ENCODE measurements at regions not wholly inside any gene's neighbourhood (a gene's known extent, or its start where the extent isn't known, plus 50 kb on each side); places are given as distances from the start of the nearest gene placed in this dataset.

DNA sequence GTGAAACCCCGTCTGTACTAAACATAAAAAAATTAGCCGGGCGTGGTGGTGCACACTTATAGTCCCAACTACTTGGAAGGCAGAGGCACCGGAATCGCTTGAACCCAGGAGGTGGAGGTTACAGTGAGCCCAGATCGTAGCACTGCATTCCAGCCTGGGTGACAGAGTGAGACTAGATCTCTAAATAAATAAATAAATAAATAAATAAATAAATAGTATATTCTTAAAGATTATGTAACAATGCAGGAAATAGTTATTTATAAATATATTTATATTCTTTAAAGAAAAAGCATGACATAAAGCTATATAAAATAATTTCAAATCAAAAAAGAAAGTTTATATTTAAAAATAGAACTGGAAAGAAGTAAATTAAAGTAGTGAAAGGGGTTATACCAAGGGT, 76.4 kb downstream of the MBL2 start:
- no peaks in the 10 kb centered on the region for H3K9me3 ChIP-seq (ENCODE audit: insufficient read depth, low read length, severe bottlenecking)
- H3K4me2 ChIP-seq (ENCODE audit: insufficient read depth, low read length): no peak overlapping the region
- no peak for DNase-seq
- H3K9ac ChIP-seq (ENCODE audit: low read depth, low read length): no peak overlapping the region
- H4K20me1 ChIP-seq (ENCODE audit: insufficient read depth, low read length): no peaks in the 10 kb centered on the region
- H3K27ac ChIP-seq (ENCODE audit: low read length): no peak overlapping the region
- no peak overlapping the region for H3K4me3 ChIP-seq (ENCODE audit: low read depth in 1 of 2, low read length in 2 of 2)
- H3K79me2 ChIP-seq (ENCODE audit: insufficient read depth, low read length): no peaks in the 10 kb centered on the region
- TF ChIP-seq, protein P1, sequence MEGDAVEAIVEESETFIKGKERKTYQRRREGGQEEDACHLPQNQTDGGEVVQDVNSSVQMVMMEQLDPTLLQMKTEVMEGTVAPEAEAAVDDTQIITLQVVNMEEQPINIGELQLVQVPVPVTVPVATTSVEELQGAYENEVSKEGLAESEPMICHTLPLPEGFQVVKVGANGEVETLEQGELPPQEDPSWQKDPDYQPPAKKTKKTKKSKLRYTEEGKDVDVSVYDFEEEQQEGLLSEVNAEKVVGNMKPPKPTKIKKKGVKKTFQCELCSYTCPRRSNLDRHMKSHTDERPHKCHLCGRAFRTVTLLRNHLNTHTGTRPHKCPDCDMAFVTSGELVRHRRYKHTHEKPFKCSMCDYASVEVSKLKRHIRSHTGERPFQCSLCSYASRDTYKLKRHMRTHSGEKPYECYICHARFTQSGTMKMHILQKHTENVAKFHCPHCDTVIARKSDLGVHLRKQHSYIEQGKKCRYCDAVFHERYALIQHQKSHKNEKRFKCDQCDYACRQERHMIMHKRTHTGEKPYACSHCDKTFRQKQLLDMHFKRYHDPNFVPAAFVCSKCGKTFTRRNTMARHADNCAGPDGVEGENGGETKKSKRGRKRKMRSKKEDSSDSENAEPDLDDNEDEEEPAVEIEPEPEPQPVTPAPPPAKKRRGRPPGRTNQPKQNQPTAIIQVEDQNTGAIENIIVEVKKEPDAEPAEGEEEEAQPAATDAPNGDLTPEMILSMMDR (IDR thresholded peaks at IDR 0.05; ENCODE audit: borderline replicate concordance, extremely low read depth, low read length, poor library complexity, severe bottlenecking): no peak
- TF ChIP-seq EZH2 (IDR thresholded peaks at IDR 0.05; ENCODE audit: borderline replicate concordance, low read depth, low read length, severe bottlenecking): no peak
- H3K36me3 ChIP-seq (ENCODE audit: insufficient read depth, low read length): no peaks in the 10 kb centered on the region
- no peak for ATAC-seq (ENCODE audit: insufficient read depth, low read depth)
- no peaks in the 10 kb centered on the region for H3K27me3 ChIP-seq (ENCODE audit: insufficient read depth, low read length, poor library complexity)
- no peaks in the 10 kb centered on the region for H3K4me1 ChIP-seq (ENCODE audit: insufficient read depth, low read length)
- no peak overlapping the region for H2AFZ ChIP-seq (ENCODE audit: low read depth, low read length)

DNA sequence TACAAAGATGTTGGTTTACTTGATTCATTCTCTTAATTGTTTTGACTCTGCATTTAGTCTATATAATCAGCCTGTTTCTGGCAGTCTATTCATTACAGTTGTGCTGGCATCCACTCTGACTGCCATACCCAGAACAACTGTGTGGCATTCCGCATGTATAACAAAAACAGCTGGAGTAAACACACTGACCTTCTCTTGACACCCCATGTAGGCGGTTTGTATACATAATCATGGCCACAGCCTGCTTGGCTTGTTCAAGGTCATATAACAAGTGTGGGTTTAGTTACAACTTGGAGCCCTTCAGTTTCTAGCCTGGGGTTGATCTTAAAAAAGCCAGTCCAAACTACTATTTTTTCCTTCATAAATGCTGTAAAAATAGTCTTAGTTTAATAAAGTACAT, 70.9 kb downstream of the MBL2 start:
- H2AFZ ChIP-seq (ENCODE audit: low read depth, low read length): no peak overlapping the region
- no peaks in the 10 kb centered on the region for H3K79me2 ChIP-seq (ENCODE audit: insufficient read depth, low read length)
- ATAC-seq (ENCODE audit: insufficient read depth, low read depth) (no peak), DNase-seq (no peak)
- H3K4me3 ChIP-seq (ENCODE audit: low read depth in 1 of 2, low read length in 2 of 2): no peak overlapping the region
- H3K9ac ChIP-seq (ENCODE audit: low read depth, low read length): no peak overlapping the region
- H3K4me2 ChIP-seq (ENCODE audit: insufficient read depth, low read length): no peak overlapping the region
- H3K27ac ChIP-seq (ENCODE audit: low read length): no peak overlapping the region
- no peaks in the 10 kb centered on the region for H3K27me3 ChIP-seq (ENCODE audit: insufficient read depth, low read length, poor library complexity)
- H3K36me3 ChIP-seq (ENCODE audit: insufficient read depth, low read length): no peaks in the 10 kb centered on the region
- TF ChIP-seq EZH2 (IDR thresholded peaks at IDR 0.05; ENCODE audit: borderline replicate concordance, low read depth, low read length, severe bottlenecking): no peak
- TF ChIP-seq, protein P1 (IDR thresholded peaks at IDR 0.05; ENCODE audit: borderline replicate concordance, extremely low read depth, low read length, poor library complexity, severe bottlenecking): no peak
- no peaks in the 10 kb centered on the region for H3K4me1 ChIP-seq (ENCODE audit: insufficient read depth, low read length)
- no peaks in the 10 kb centered on the region for H4K20me1 ChIP-seq (ENCODE audit: insufficient read depth, low read length)
- no peaks in the 10 kb centered on the region for H3K9me3 ChIP-seq (ENCODE audit: insufficient read depth, low read length, severe bottlenecking)

GRCh38 chr10:52703451-52703850, 69.1 kb downstream of the MBL2 start:
- no peak overlapping the region for H3K27ac ChIP-seq (ENCODE audit: low read length)
- no peaks in the 10 kb centered on the region for H3K4me1 ChIP-seq (ENCODE audit: insufficient read depth, low read length)
- no peaks in the 10 kb centered on the region for H3K36me3 ChIP-seq (ENCODE audit: insufficient read depth, low read length)
- no peaks in the 10 kb centered on the region for H4K20me1 ChIP-seq (ENCODE audit: insufficient read depth, low read length)
- no peaks in the 10 kb centered on the region for H3K79me2 ChIP-seq (ENCODE audit: insufficient read depth, low read length)
- DNase-seq (no peak), ATAC-seq (ENCODE audit: insufficient read depth, low read depth) (no peak)
- no peak overlapping the region for H3K9ac ChIP-seq (ENCODE audit: low read depth, low read length)
- H2AFZ ChIP-seq (ENCODE audit: low read depth, low read length): no peak overlapping the region
- H3K9me3 ChIP-seq (ENCODE audit: insufficient read depth, low read length, severe bottlenecking): no peaks in the 10 kb centered on the region
- no peak overlapping the region for H3K4me3 ChIP-seq (ENCODE audit: low read depth in 1 of 2, low read length in 2 of 2)
- H3K27me3 ChIP-seq (ENCODE audit: insufficient read depth, low read length, poor library complexity): no peaks in the 10 kb centered on the region
- TF ChIP-seq, protein P1 (IDR thresholded peaks at IDR 0.05; ENCODE audit: borderline replicate concordance, extremely low read depth, low read length, poor library complexity, severe bottlenecking): no peak
- no peak for TF ChIP-seq EZH2 (IDR thresholded peaks at IDR 0.05; ENCODE audit: borderline replicate concordance, low read depth, low read length, severe bottlenecking)
- H3K4me2 ChIP-seq (ENCODE audit: insufficient read depth, low read length): no peak overlapping the region

DNA sequence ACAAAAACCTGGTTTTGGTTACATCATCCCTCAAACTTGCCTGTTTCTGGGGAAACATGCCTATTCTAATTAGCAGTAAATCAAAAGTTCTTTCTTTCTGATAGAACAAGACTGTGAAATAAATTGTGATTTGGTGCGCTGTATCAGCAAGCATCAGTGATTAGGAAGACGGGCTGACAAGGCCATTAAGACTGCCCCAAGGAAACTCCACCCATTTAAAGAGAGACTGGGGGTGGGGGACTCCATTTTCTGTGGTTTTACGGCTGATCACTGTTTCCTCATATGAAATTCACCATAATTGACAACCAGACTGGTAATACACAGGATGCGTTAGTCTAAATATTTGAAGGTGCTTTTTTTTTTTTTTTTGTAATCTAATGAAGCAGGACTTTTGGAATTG, 68.7 kb downstream of the MBL2 start:
- TF ChIP-seq, protein P1 (IDR thresholded peaks at IDR 0.05; ENCODE audit: borderline replicate concordance, extremely low read depth, low read length, poor library complexity, severe bottlenecking): no peak
- no peak for TF ChIP-seq EZH2 (IDR thresholded peaks at IDR 0.05; ENCODE audit: borderline replicate concordance, low read depth, low read length, severe bottlenecking)
- ATAC-seq (ENCODE audit: insufficient read depth, low read depth): no peak
- no peak overlapping the region for H3K9ac ChIP-seq (ENCODE audit: low read depth, low read length)
- DNase-seq: no peak
- H3K4me2 ChIP-seq (ENCODE audit: insufficient read depth, low read length): no peak overlapping the region
- H3K27me3 ChIP-seq (ENCODE audit: insufficient read depth, low read length, poor library complexity): no peaks in the 10 kb centered on the region
- no peak overlapping the region for H3K27ac ChIP-seq (ENCODE audit: low read length)
- H3K79me2 ChIP-seq (ENCODE audit: insufficient read depth, low read length): no peaks in the 10 kb centered on the region
- H3K36me3 ChIP-seq (ENCODE audit: insufficient read depth, low read length): no peaks in the 10 kb centered on the region
- H4K20me1 ChIP-seq (ENCODE audit: insufficient read depth, low read length): no peaks in the 10 kb centered on the region
- no peaks in the 10 kb centered on the region for H3K4me1 ChIP-seq (ENCODE audit: insufficient read depth, low read length)
- no peaks in the 10 kb centered on the region for H3K9me3 ChIP-seq (ENCODE audit: insufficient read depth, low read length, severe bottlenecking)
- no peak overlapping the region for H3K4me3 ChIP-seq (ENCODE audit: low read depth in 1 of 2, low read length in 2 of 2)
- H2AFZ ChIP-seq (ENCODE audit: low read depth, low read length): no peak overlapping the region

Data from DND-41 (cell line).